GM12878 (cell line): ENCODE measurements at regions not wholly inside any gene's neighbourhood (a gene's known extent, or its start where the extent isn't known, plus 50 kb on each side); places are given as distances from the start of the nearest gene placed in this dataset.

Experiments
- ATAC-seq: fragments of 200-7000 bp; cut with Tn5 transposase; 3 replicates; pipeline ENCODE4 v1.9.1; 2020; ENCODE audit warnings: mild to moderate bottlenecking, moderate library complexity
- BruUV-seq: library from RNA; stranded (reverse); fragments of 400-500 nt; replicated peaks from 2 replicates; lab custom pipeline; 2021; lab: Mats Ljungman, UMichigan
- CTCF ChIA-PET: fragments of 300-600 bp; sonication (Branson Sonifier 250); formaldehyde crosslinking; extraction: SDS; loops from one replicate; lab custom pipeline; 2021; ENCODE audit warnings: inconsistent platforms; lab: Yijun Ruan, JAX
- POLR2A ChIA-PET: fragments of 350-600 bp; formaldehyde crosslinking; extraction: SDS; loops from one replicate; lab custom pipeline; 2021; ENCODE audit warnings: inconsistent platforms; lab: Charles Lee
- RAD21 ChIA-PET: fragments of 300-600 bp; sonication (Branson Sonifier 250); formaldehyde crosslinking; loops from one replicate; lab custom pipeline; 2023; ENCODE audit warnings: antibody characterized with exemption; ENCODE audit not compliant: unreplicated experiment; lab: Charles Lee
- SMC1A ChIA-PET: fragments of 300-600 bp; sonication (Branson Sonifier 250); formaldehyde crosslinking; loops from one replicate; lab custom pipeline; 2023; ENCODE audit not compliant: unreplicated experiment, uncharacterized antibody; lab: Charles Lee
- DNase-seq: peaks from one replicate; pipeline ENCODE4 v3.0.0-alpha.2; 2011; ENCODE audit warnings: low read depth, low spot score
- FAIRE-seq: peaks from 3 replicates; lab custom pipeline; 2011; peaks lifted over from hg19 to GRCh38; lab: Jason Lieb, UNC
- H2AFZ ChIP-seq: 2 replicates; pipeline ENCODE4 v1.6.0; 2011; ENCODE audit warnings: low read depth, low read length, control low read depth; ENCODE audit not compliant: control insufficient read depth
- H3K27ac ChIP-seq: 2 replicates; pipeline ENCODE4 v1.5.1; 2011; ENCODE audit warnings: control low read depth; ENCODE audit not compliant: control insufficient read depth, insufficient read depth
- H3K27me3 ChIP-seq, 2 experiments: replicated peaks in 1 of 2; 2 replicates each; pipeline versions ENCODE4 v1.6.0 to v1.6.1; 2011; ENCODE audit warnings: low read length in 1 of 2; ENCODE audit not compliant: control insufficient read depth in 2 of 2, insufficient read depth in 2 of 2
- H3K36me3 ChIP-seq, 2 experiments: 2 replicates each; pipeline ENCODE4 v1.5.1; 2011; ENCODE audit warnings: low read length in 1 of 2; ENCODE audit not compliant: control insufficient read depth in 2 of 2, insufficient read depth in 2 of 2
- H3K4me1 ChIP-seq: 2 replicates; pipeline ENCODE4 v1.6.1; 2011; ENCODE audit warnings: mild to moderate bottlenecking, low read length, moderate library complexity, mixed read lengths; ENCODE audit not compliant: control insufficient read depth, insufficient read depth
- H3K4me2 ChIP-seq: 2 replicates; pipeline ENCODE4 v1.6.0; 2011; ENCODE audit warnings: control low read depth; ENCODE audit not compliant: control insufficient read depth, insufficient read depth
- H3K4me3 ChIP-seq: fragments of 200-600 bp; sonication (generic); 2 replicates; pipeline ENCODE4 v1.5.1; 2016
- H3K79me2 ChIP-seq: 2 replicates; pipeline ENCODE4 v1.6.0; 2011; ENCODE audit warnings: low read length; ENCODE audit not compliant: control insufficient read depth, insufficient read depth
- H3K9ac ChIP-seq: 2 replicates; pipeline ENCODE4 v1.8.0; 2011; ENCODE audit warnings: low read length, control low read depth, mixed read lengths; ENCODE audit not compliant: control insufficient read depth, insufficient read depth
- H3K9me3 ChIP-seq: replicated peaks from 3 replicates; pipeline ENCODE4 v1.5.1; 2011; ENCODE audit warnings: mild to moderate bottlenecking, low read length; ENCODE audit not compliant: control insufficient read depth, insufficient read depth
- H4K20me1 ChIP-seq: 2 replicates; pipeline ENCODE4 v1.6.0; 2011; ENCODE audit not compliant: control insufficient read depth, insufficient read depth
- ESRRA ChIP-seq: IDR thresholded peaks from 2 replicates; pipeline ENCODE4 v1.6.1; 2012; ENCODE audit warnings: mild to moderate bottlenecking, low read length, improper control_type of control experiment
- FOXM1 ChIP-seq: IDR thresholded peaks from 2 replicates; pipeline ENCODE4 v1.6.1; 2012; ENCODE audit warnings: low read depth, mild to moderate bottlenecking, inconsistent platforms, low read length, moderate library complexity
- KAT2A ChIP-seq: conservative IDR thresholded peaks from 2 replicates; pipeline ENCODE4 v1.6.1; 2011; ENCODE audit warnings: low read depth, low read length; ENCODE audit not compliant: control insufficient read depth
- NFYB ChIP-seq: IDR thresholded peaks from 2 replicates; pipeline ENCODE4 v1.6.1; 2011; ENCODE audit warnings: low read depth, mild to moderate bottlenecking, low read length, improper control_type of control experiment, moderate library complexity; ENCODE audit not compliant: insufficient read depth
- RELB ChIP-seq: fragments of 450-650 bp; IDR thresholded peaks from 2 replicates; pipeline ENCODE4 v1.6.1; 2017; ENCODE audit warnings: low read depth, mild to moderate bottlenecking, moderate library complexity
- SIX5 ChIP-seq: IDR thresholded peaks from 2 replicates; pipeline ENCODE4 v1.6.1; 2011; ENCODE audit warnings: mild to moderate bottlenecking, low read depth, low read length, moderate library complexity; ENCODE audit not compliant: severe bottlenecking
- ZNF274 ChIP-seq: IDR thresholded peaks from one replicate; pipeline ENCODE4 v1.8.0; 2011; ENCODE audit not compliant: insufficient read length, insufficient read depth
- WGBS: methylation state at CpG from one replicate; pipeline ENCODE4 v1.1.6; 2016; ENCODE audit warnings: low lambda C conversion rate; ENCODE audit not compliant: insufficient replicate concordance, insufficient coverage; ENCODE audit errors: missing lambda C conversion rate; 5-methylcytosine and 5-hydroxymethylcytosine counted together
- in situ Hi-C: fragments of 300-500 bp; cut with MboI; formaldehyde crosslinking; loops from 9 replicates; pipeline ENCODE4 v1.14.3; 2018; ENCODE audit warnings: mixed read lengths
- intact Hi-C: fragments of 100-400 bp; cut with micrococcal nuclease; formaldehyde crosslinking; loops from one replicate; pipeline ENCODE4 v1.14.2; 2022; ENCODE audit not compliant: unreplicated experiment

- TF ChIP-seq KAT2A (no peak), NFYB (no peak), FOXM1 (no peak), RELB (no peak), ZNF274 (no peak)
Observed at GRCh38 chr7:63070696-63071095, 928.0 kb upstream of the ZNF722 start (continued).

GRCh38 chr7:63071396-63071795, 927.3 kb upstream of the ZNF722 start:
- Histone ChIP-seq H3K4me1 (no peaks in the 10 kb centered on the region), H3K27me3 (no peaks in the 10 kb centered on the region), H3K9ac (no peak overlapping the region), H3K4me2 (no peak overlapping the region), H3K4me3 (no peak overlapping the region), H2AFZ (no peak overlapping the region), H3K36me3 (no peaks in the 10 kb centered on the region), H3K27ac (no peak overlapping the region), H4K20me1 (no peaks in the 10 kb centered on the region), H3K9me3 (no peaks in the 10 kb centered on the region; the same call in 2 of the 3 replicates), H3K79me2 (no peaks in the 10 kb centered on the region)
- in situ Hi-C loops: no loop called here
- DNase-seq (no peak), ATAC-seq (no peak), FAIRE-seq (no peak)
- ChIA-PET RAD21 (no interaction called here), CTCF (no interaction called here), SMC1A (no interaction called here), POLR2A (no interaction called here)
- 0% methylated on average over 1 of the region's 1 CpG for WGBS
- no peak for TF ChIP-seq ESRRA
- TF ChIP-seq SIX5: no peak
- no TSS peak for BruUV-seq
- intact Hi-C loops: no loop called here
